ENCODE measurements at regions not wholly inside any gene's neighbourhood (a gene's known extent, or its start where the extent isn't known, plus 50 kb on each side); places are given as distances from the start of the nearest gene placed in this dataset.

GRCh38 chr6:54574671-54575070 lies 266.4 kb downstream of the TINAG start:
- no peak for DNase-seq

GRCh38 chr6:54578261-54578660 lies 268.3 kb upstream of the FAM83B start:
- no peak for DNase-seq

- DNase-seq = no peak
Observed at GRCh38 chr6:54579011-54579410, 267.6 kb upstream of the FAM83B start.

- no peak for DNase-seq
Observed at GRCh38 chr6:54586251-54586650, 260.3 kb upstream of the FAM83B start.

- DNase-seq = no peak
Observed at GRCh38 chr6:54587277-54587676, 259.3 kb upstream of the FAM83B start.

GRCh38 chr6:54588176-54588575 lies 258.4 kb upstream of the FAM83B start:
- DNase-seq = no peak

- DNase-seq = no peak
Observed at GRCh38 chr6:54595844-54596243, 250.7 kb upstream of the FAM83B start.

- DNase-seq = no peak
Observed at GRCh38 chr6:54598787-54599313, 247.7 kb upstream of the FAM83B start.

GRCh38 chr6:54601600-54602300 lies 244.8 kb upstream of the FAM83B start:
- DNase-seq = no peak

- no peak for DNase-seq
Observed at GRCh38 chr6:54602591-54602990, 244.0 kb upstream of the FAM83B start.

- no peak for DNase-seq
Observed at GRCh38 chr6:54609981-54610380, 236.6 kb upstream of the FAM83B start.

- no peak for DNase-seq
Observed at GRCh38 chr6:54613596-54613995, 233.0 kb upstream of the FAM83B start.

- no peak for DNase-seq
Observed at GRCh38 chr6:54614499-54615195, 231.9 kb upstream of the FAM83B start.

- DNase-seq = no peak
Observed at GRCh38 chr6:54617730-54618129, 228.8 kb upstream of the FAM83B start.

GRCh38 chr6:54618572-54618971 lies 228.0 kb upstream of the FAM83B start:
- DNase-seq = no peak

- no peak for DNase-seq
Observed at GRCh38 chr6:54619102-54619501, 227.5 kb upstream of the FAM83B start.

- no peak for DNase-seq
Observed at GRCh38 chr6:54621285-54621684, 225.3 kb upstream of the FAM83B start.

- no peak for DNase-seq
Observed at GRCh38 chr6:54624216-54624615, 222.4 kb upstream of the FAM83B start.

GRCh38 chr6:54624779-54625178 lies 221.8 kb upstream of the FAM83B start:
- DNase-seq = no peak

- no peak for DNase-seq
Observed at GRCh38 chr6:54629131-54629530, 217.4 kb upstream of the FAM83B start.

GRCh38 chr6:54632984-54633565 lies 213.5 kb upstream of the FAM83B start:
- DNase-seq = no peak

- no peak for DNase-seq
Observed at GRCh38 chr6:54633601-54634000, 213.0 kb upstream of the FAM83B start.

GRCh38 chr6:54640911-54641310 lies 205.7 kb upstream of the FAM83B start:
- no peak for DNase-seq

Measured in stimulated activated naive CD4-positive, alpha-beta T cell (primary cell).